GM18519 (cell line): ENCODE measurements at regions not wholly inside any gene's neighbourhood (a gene's known extent, or its start where the extent isn't known, plus 50 kb on each side); places are given as distances from the start of the nearest gene placed in this dataset.

Source experiments
- ATAC-seq: cut with Tn5 transposase; IDR thresholded peaks from one replicate; pipeline ENCODE4 v1.9.1; 2021; ENCODE audit warnings: mild to moderate bottlenecking, moderate library complexity; ENCODE audit not compliant: unreplicated experiment, low FRiP score

DNA sequence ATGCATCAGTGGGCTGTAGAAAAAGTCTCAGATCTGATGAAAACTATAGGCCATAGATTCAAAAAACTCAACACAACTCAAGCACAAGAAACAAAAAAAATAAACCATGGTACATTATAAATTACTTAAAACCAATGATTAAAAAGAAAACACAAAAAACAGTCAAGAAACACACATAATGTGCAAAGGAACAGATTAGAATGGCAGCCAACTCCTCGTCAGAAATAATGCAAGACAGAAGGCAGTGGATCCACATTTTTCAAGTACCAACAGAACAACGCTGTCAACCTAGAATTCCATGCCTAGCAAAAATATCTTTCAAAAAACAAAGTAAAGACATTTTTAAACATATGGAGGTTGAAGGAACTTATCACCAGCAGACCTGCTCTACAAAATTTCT is 69.7 kb downstream of the PSMB1 start:
- no peak for ATAC-seq

DNA sequence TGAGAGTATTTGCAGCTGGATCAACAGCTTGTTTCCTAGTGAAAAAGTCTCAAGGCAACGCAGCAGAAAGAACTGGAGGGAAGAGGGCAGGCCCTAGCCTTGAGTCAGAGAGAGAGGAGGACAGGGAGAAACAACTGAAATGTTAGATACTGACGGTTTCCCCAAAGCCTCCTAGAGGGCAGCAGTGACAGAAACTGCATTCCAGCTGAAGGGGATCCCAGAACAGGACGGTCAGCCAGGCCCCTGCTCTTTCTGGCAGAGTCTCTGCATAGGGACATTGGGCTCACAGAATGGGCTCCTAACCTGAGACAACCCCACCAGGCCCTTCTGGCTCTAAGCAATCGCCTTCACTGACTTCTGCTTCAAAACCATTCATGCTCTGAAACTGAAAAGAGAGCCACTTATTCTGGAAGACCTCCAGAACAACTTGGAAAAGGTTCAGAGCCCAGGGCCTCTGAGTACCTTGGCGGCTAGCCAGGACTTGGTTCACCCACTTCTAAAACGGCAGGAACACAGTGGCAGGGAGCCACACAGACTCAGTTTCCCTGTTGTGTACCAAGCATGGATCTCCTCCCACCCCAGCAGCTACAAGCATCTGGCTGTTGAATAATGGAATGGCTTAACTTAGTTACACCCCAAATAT is 72.9 kb downstream of the PSMB1 start:
- no peak for ATAC-seq

DNA sequence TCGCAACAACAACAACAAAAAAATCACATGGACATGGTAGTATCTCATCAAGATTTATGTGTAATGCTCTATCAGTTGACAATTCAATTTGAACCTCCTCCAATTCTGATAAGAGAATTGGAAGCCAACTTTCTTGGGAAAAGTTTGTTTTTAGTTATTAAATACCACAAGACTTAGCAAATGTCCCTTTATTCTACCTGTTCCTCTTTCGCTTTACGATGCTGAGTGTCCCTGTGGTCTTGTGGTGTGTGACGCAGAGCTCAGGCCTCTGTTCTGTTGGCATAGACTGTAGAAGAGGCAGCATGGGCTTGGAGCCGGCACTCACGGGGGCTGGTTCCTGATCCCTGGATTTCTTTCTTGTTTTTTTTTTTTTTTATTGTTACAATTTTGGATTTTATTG is 76.7 kb downstream of the PSMB1 start:
- no peak for ATAC-seq

DNA sequence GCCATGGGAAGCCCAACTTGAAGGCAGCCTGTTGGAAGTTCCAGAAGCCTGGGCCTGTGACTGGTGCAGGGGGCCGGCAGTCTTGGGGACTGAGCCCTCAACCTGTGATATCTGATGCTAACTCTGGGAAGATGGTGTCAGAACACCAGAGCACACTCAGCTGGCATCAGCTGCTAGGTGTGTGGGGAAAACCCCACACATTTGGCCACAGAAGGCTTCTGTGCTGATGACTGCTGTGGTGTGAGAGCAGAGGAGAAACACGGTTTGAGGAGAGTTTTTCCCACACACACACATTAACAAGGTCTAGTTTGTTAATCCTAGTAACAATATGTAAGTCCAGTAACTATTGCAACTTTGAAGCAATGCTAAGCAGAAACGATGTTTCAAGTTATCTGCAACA is 78.0 kb downstream of the PSMB1 start:
- no peak for ATAC-seq

- no peak for ATAC-seq
Observed at GRCh38 chr6:170473801-170474200, 79.3 kb downstream of the PSMB1 start.

DNA sequence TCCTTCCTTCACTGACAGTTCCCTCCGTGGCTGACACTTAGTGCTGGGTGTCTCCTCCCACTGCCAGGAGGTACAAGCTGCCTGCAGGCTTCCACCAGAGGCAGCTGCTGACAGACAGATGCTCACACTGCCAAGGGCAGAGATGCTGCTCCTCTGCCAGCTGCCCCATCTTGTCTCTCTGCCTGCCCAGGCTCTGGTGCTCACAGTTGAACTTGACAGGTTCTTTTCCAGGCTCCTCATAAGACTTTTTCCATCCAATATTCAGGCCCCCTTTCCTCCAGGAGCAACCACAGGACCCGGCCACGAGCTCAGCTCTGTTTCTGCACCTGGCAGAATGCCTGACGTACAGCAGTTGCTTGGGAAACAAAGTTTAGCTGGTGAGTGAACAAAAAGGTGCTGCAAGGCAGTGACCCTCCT is 79.8 kb downstream of the PSMB1 start:
- ATAC-seq = no peak

GRCh38 chr6:170471491-170471890 is 81.6 kb downstream of the PSMB1 start:
- ATAC-seq = no peak

DNA sequence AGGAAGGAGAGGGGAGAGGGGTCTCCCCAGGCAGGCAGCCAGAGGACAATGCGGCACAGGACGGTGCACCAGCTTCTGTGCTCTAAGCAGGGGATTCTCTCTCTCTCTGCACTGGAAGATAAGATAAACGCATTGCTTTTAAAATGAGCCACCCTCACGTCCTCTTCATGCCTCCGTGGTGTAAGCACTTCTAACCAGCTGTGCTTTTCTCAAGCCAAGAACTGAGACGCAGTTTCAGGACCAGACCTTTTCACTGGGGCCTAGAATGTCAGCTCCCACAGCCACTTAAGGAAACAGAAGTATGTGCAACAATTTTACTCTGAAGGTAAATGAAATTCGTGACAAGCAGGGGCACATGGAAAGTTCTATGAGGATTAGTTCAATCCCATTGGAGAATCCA is 82.4 kb downstream of the PSMB1 start:
- no peak for ATAC-seq

- ATAC-seq = no peak
Observed at GRCh38 chr6:170464524-170464979, 88.6 kb downstream of the PSMB1 start.

- ATAC-seq = no peak
Observed at GRCh38 chr6:170464080-170464479, 89.0 kb downstream of the PSMB1 start.

DNA sequence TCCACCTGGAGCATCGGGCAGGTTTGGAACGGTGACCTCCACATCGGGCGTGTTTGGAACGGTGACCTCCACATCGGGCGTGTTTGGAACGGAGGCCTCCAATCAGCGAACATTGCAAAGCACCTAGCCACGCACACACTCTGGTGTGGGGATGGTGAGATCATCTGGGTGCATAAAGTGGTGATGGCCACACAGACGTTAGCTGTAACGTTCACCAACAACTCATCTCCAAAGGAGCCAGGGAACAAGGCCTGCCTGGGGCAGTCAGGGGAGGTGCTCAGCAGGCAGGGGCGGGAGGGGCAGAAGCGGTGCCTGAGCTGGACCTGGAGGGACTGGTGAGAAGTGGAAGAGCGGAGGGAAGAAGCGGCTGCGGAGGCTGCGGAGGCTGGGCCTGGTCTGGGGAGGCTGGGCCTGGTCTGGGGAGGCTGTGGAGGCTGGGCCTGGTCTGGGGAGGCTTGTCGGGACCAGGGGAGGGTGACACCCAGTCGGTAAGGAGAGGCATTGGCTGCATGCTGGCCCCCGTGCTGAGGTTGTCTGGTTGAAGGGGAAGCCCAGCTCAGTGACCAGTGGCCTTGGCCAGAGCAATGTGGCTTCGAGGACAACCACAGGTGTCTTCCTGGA is 89.9 kb downstream of the PSMB1 start:
- ATAC-seq = no peak

- no peak for ATAC-seq
Observed at GRCh38 chr6:170462366-170463020, 90.6 kb downstream of the PSMB1 start.

- no peak for ATAC-seq
Observed at GRCh38 chr6:170461556-170462365, 91.3 kb downstream of the PSMB1 start.

DNA sequence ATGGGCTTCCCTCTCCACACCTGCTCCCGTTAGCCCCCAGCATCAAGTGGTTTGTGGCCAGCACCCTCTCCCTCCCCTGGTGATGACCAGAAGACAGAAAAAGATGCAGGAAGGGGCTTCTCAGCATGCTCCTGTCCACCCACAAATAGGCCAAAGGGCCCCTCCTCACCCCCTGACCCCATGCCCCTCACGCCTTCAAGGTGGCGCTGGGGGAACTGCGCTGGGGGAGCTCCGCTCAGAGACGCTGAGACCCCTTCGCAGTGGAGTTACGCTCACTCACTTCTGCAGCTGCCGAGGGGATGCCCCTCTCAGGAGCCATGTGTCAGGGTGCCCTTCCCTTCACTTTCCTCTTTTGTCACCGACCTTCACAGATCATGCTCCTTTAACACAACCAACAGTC is 92.0 kb downstream of the PSMB1 start:
- ATAC-seq = no peak

GRCh38 chr6:170460641-170461040 is 92.5 kb downstream of the PSMB1 start:
- no peak for ATAC-seq

DNA sequence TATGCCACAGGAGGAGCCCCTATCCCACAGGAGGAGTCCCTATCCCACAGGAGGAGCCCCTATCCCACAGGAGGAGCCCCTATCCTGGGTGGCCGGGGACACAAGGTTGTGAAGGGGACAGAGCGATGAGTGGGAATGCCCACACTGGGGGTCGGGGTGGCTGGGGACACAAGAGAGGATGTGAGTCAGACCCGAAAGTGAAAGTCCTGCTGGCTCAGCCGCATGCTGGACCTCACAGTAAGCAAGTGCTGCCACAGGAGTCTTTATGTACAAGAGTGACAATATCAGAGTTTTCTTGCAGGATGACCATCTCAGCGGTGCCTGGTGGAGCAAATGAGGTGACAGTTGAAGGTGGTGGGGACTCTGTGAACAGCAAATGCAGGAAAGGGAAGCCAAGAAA is 93.7 kb downstream of the PSMB1 start:
- ATAC-seq = peak; percentile 61

- no peak for ATAC-seq
Observed at GRCh38 chr6:170456886-170457698, 96.0 kb downstream of the PSMB1 start.
